H1 (cell line): ENCODE measurements at regions not wholly inside any gene's neighbourhood (a gene's known extent, or its start where the extent isn't known, plus 50 kb on each side); places are given as distances from the start of the nearest gene placed in this dataset.
A peak's percentile ranks its signal among the peaks of the same experiment; 100 is the strongest.

Experiments
- CTCF ChIA-PET: fragments of 300-600 bp; sonication (Branson Sonifier 250); formaldehyde crosslinking; loops from one replicate; lab custom pipeline; 2021; ENCODE audit not compliant: partially characterized antibody; lab: Charles Lee
- POLR2A ChIA-PET: fragments of 300-600 bp; sonication (Branson Sonifier 250); formaldehyde crosslinking; loops from one replicate; lab custom pipeline; 2021; ENCODE audit warnings: inconsistent platforms; ENCODE audit not compliant: partially characterized antibody; lab: Charles Lee
- DNase-seq, 2 experiments: peaks; one replicate each; pipeline versions ENCODE4 v3.0.0 to v3.0.0-alpha.2; 2010 to 2022; ENCODE audit warnings: low spot score in 2 of 2, low read depth in 1 of 2, mixed read lengths in 1 of 2
- FAIRE-seq: peaks from 2 replicates; lab custom pipeline; 2011; peaks lifted over from hg19 to GRCh38; lab: Jason Lieb, UNC
- H2AFZ ChIP-seq: 2 replicates; pipeline ENCODE4 v1.8.1; 2012; ENCODE audit warnings: low read length, inconsistent platforms
- H2AK5ac ChIP-seq: 2 replicates; pipeline ENCODE4 v1.6.1; 2013; ENCODE audit warnings: low read depth, low read length
- H2BK120ac ChIP-seq: replicated peaks from 2 replicates; pipeline ENCODE3; 2013; ENCODE audit warnings: low read depth, low read length, inconsistent platforms
- H2BK12ac ChIP-seq: 2 replicates; pipeline ENCODE4 v1.6.1; 2013; ENCODE audit warnings: low read depth, low read length
- H2BK15ac ChIP-seq: 2 replicates; pipeline ENCODE4 v1.6.1; 2013; ENCODE audit warnings: low read length
- H2BK20ac ChIP-seq: 2 replicates; pipeline ENCODE4 v1.6.1; 2013; ENCODE audit warnings: low read length
- H2BK5ac ChIP-seq: 2 replicates; pipeline ENCODE4 v1.6.1; 2013; ENCODE audit warnings: low read depth, low read length
- H3K14ac ChIP-seq: 2 replicates; pipeline ENCODE4 v1.6.1; 2013; ENCODE audit warnings: inconsistent platforms; ENCODE audit not compliant: insufficient read length
- H3K18ac ChIP-seq: 2 replicates; pipeline ENCODE4 v1.6.1; 2013; ENCODE audit warnings: low read length; ENCODE audit errors: extremely low read depth
- H3K23ac ChIP-seq: 2 replicates; pipeline ENCODE4 v1.6.1; 2013; ENCODE audit warnings: inconsistent platforms; ENCODE audit not compliant: insufficient read length
- H3K23me2 ChIP-seq: 2 replicates; pipeline ENCODE4 v1.6.1; 2013; ENCODE audit warnings: low read depth, low read length
- H3K27ac ChIP-seq: 2 replicates; pipeline ENCODE4 v1.6.1; 2011; ENCODE audit warnings: low read depth, low read length, inconsistent platforms
- H3K27me3 ChIP-seq, 4 experiments: replicated peaks in 1 of 4; 1 replicate in 1 of 4; 2 replicates in 3 of 4; pipeline versions ENCODE4 v1.6.1 to v1.8.1; 2011 to 2013; ENCODE audit warnings: low read length in 3 of 4, mild to moderate bottlenecking in 3 of 4, inconsistent platforms in 2 of 4, mixed read lengths in 2 of 4, moderate library complexity in 1 of 4; ENCODE audit not compliant: control insufficient read depth in 3 of 4, insufficient read depth in 3 of 4; ENCODE audit errors: extremely low read depth in 1 of 4
- H3K36me3 ChIP-seq, 4 experiments: 2 replicates each; pipeline versions ENCODE4 v1.6.1 to v1.8.1; 2011 to 2013; ENCODE audit warnings: mild to moderate bottlenecking in 4 of 4, low read length in 3 of 4, moderate library complexity in 2 of 4, control low read depth in 1 of 4, inconsistent platforms in 1 of 4; ENCODE audit not compliant: insufficient read depth in 4 of 4, control insufficient read depth in 2 of 4
- H3K4ac ChIP-seq: replicated peaks from 2 replicates; pipeline ENCODE3; 2013; ENCODE audit warnings: low read length, low read depth, mixed read lengths, inconsistent platforms; ENCODE audit not compliant: insufficient read length
- H3K4me1 ChIP-seq, 4 experiments: replicated peaks in 1 of 4; 1 replicate in 1 of 4; 2 replicates in 3 of 4; pipeline versions ENCODE4 v1.6.1 to v1.8.1; 2011 to 2013; ENCODE audit warnings: low read length in 3 of 4, inconsistent platforms in 2 of 4, mixed read lengths in 1 of 4; ENCODE audit not compliant: insufficient read depth in 4 of 4, control insufficient read depth in 3 of 4
- H3K4me2 ChIP-seq, 2 experiments: 2 replicates each; pipeline versions ENCODE4 v1.6.1 to v1.8.1; 2011 to 2013; ENCODE audit warnings: low read depth in 2 of 2, low read length in 2 of 2, control low read depth in 1 of 2, inconsistent platforms in 1 of 2, mild to moderate bottlenecking in 1 of 2; ENCODE audit not compliant: insufficient read depth in 1 of 2
- H3K4me3 ChIP-seq, 4 experiments: fragments of 200-600, 300-600 bp in 1 of 4; sonication (generic), shearing (Covaris generic), sonication (Bioruptor Twin) in 1 of 4; 2 replicates each; pipeline versions ENCODE4 v1.5.1 to v1.8.1; 2011 to 2016; ENCODE audit warnings: low read length in 4 of 4, low read depth in 3 of 4, control low read depth in 2 of 4, inconsistent platforms in 2 of 4, mild to moderate bottlenecking in 2 of 4, mixed read lengths in 1 of 4, moderate library complexity in 1 of 4; ENCODE audit not compliant: insufficient read depth in 2 of 4; ENCODE audit errors: extremely low read depth in 1 of 4
- H3K56ac ChIP-seq: replicated peaks from 2 replicates; pipeline ENCODE3; 2013; ENCODE audit warnings: low read depth, mild to moderate bottlenecking, mixed read lengths, low read length, inconsistent platforms; ENCODE audit not compliant: insufficient read length
- H3K79me1 ChIP-seq: 2 replicates; pipeline ENCODE4 v1.6.1; 2013; ENCODE audit warnings: low read depth, low read length, control low read depth
- H3K79me2 ChIP-seq, 2 experiments: 2 replicates each; pipeline versions ENCODE4 v1.6.1 to v1.8.1; 2012 to 2013; ENCODE audit warnings: low read length in 2 of 2, mild to moderate bottlenecking in 2 of 2, inconsistent platforms in 1 of 2; ENCODE audit not compliant: insufficient read depth in 2 of 2, control insufficient read depth in 1 of 2
- H3K9ac ChIP-seq, 4 experiments: replicated peaks in 1 of 4; 1 replicate in 1 of 4; 2 replicates in 3 of 4; pipeline versions ENCODE4 v1.6.1 to v1.8.1; 2011 to 2013; ENCODE audit warnings: low read depth in 3 of 4, low read length in 3 of 4, control low read depth in 2 of 4, mild to moderate bottlenecking in 2 of 4, moderate library complexity in 2 of 4, inconsistent platforms in 1 of 4; ENCODE audit errors: extremely low read depth in 1 of 4
- H3K9me3 ChIP-seq, 2 experiments: 2 replicates each; pipeline versions ENCODE4 v1.6.1 to v1.8.1; 2012 to 2013; ENCODE audit warnings: mild to moderate bottlenecking in 2 of 2, moderate library complexity in 2 of 2, control low read depth in 1 of 2, inconsistent platforms in 1 of 2, low read depth in 1 of 2, low read length in 1 of 2, mixed read lengths in 1 of 2; ENCODE audit not compliant: insufficient read depth in 2 of 2
- H4K20me1 ChIP-seq, 2 experiments: replicated peaks in 1 of 2; 2 replicates each; pipeline versions ENCODE3 to v1.8.1; 2011 to 2013; ENCODE audit warnings: inconsistent platforms in 2 of 2, low read length in 2 of 2, mild to moderate bottlenecking in 1 of 2; ENCODE audit not compliant: insufficient read depth in 2 of 2, control insufficient read depth in 1 of 2
- H4K5ac ChIP-seq: 2 replicates; pipeline ENCODE4 v1.6.1; 2013; ENCODE audit warnings: low read length, low read depth, mixed read lengths, inconsistent platforms; ENCODE audit not compliant: insufficient read length
- H4K8ac ChIP-seq: 2 replicates; pipeline ENCODE4 v1.8.0; 2013; ENCODE audit warnings: mild to moderate bottlenecking, moderate library complexity, low read length, inconsistent platforms; ENCODE audit not compliant: insufficient read depth; ENCODE audit errors: extremely low read depth
- H4K91ac ChIP-seq: replicated peaks from 2 replicates; pipeline ENCODE3; 2013; ENCODE audit warnings: low read length, mixed read lengths, inconsistent platforms; ENCODE audit not compliant: insufficient read length
- CTCF ChIP-seq, 3 experiments: IDR thresholded peaks; 1 replicate in 2 of 3; 2 replicates in 1 of 3; pipeline versions ENCODE4 v1.5.1 to v1.6.1; 2011; ENCODE audit warnings: low read length in 3 of 3, mild to moderate bottlenecking in 3 of 3, inconsistent platforms in 2 of 3, low read depth in 1 of 3, moderate library complexity in 1 of 3; ENCODE audit not compliant: insufficient read depth in 1 of 3; ENCODE audit errors: control extremely low read depth in 1 of 3
- EZH2 ChIP-seq: fragments of 200-600 bp; sonication (generic); IDR thresholded peaks from 2 replicates; pipeline ENCODE4 v1.7.1; 2012; ENCODE audit warnings: low read depth, mild to moderate bottlenecking, moderate library complexity, low read length, inconsistent platforms; ENCODE audit not compliant: severe bottlenecking
- GABPA ChIP-seq: IDR thresholded peaks from 2 replicates; pipeline ENCODE4 v1.6.1; 2011; ENCODE audit warnings: mild to moderate bottlenecking, low read length, moderate library complexity, borderline replicate concordance; ENCODE audit not compliant: insufficient read depth
- GTF2F1 ChIP-seq: IDR thresholded peaks from 2 replicates; pipeline ENCODE4 v1.6.1; 2012; ENCODE audit warnings: low read depth, low read length, improper control_type of control experiment, borderline replicate concordance
- RAD21 ChIP-seq, 2 experiments: IDR thresholded peaks in 1 of 2; conservative IDR thresholded peaks in 1 of 2; 2 replicates each; pipeline ENCODE4 v1.6.1; 2011; ENCODE audit warnings: low read depth in 2 of 2, low read length in 2 of 2, improper control_type of control experiment in 1 of 2, inconsistent platforms in 1 of 2, mild to moderate bottlenecking in 1 of 2, moderate library complexity in 1 of 2
- RXRA ChIP-seq: IDR thresholded peaks from 2 replicates; pipeline ENCODE4 v1.6.1; 2011; ENCODE audit warnings: low read depth, mild to moderate bottlenecking, low read length, moderate library complexity; ENCODE audit not compliant: insufficient read depth
- SP2 ChIP-seq: IDR thresholded peaks from 2 replicates; pipeline ENCODE4 v1.6.1; 2012; ENCODE audit warnings: mild to moderate bottlenecking, low read length, inconsistent platforms
- TBP ChIP-seq: IDR thresholded peaks from 2 replicates; pipeline ENCODE4 v1.6.1; 2011; ENCODE audit warnings: low read depth, low read length, improper control_type of control experiment
- ZNF274 ChIP-seq: IDR thresholded peaks from 2 replicates; pipeline ENCODE4 v1.7.0; 2012; ENCODE audit warnings: low read length, borderline replicate concordance; ENCODE audit errors: extremely low read depth
- WGBS, 2 experiments: shearing (Covaris generic) in 1 of 2; methylation state at CpG; one replicate each; pipeline versions ENCODE4 v1.1.6 to v1.1.7; 2013 to 2015; ENCODE audit warnings: low lambda C conversion rate in 2 of 2, mixed read lengths in 2 of 2, inconsistent platforms in 1 of 2, low coverage in 1 of 2, missing lambda C conversion rate in 1 of 2; ENCODE audit not compliant: insufficient replicate concordance in 2 of 2, insufficient coverage in 1 of 2, insufficient read length in 1 of 2; ENCODE audit errors: extremely low coverage in 1 of 2, missing lambda C conversion rate in 1 of 2; 5-methylcytosine and 5-hydroxymethylcytosine counted together

- no peak overlapping the region for H3K56ac ChIP-seq
- H3K27ac ChIP-seq: no peak overlapping the region
- H2BK15ac ChIP-seq: no peak overlapping the region
- H3K9me3 ChIP-seq: no peaks in the 10 kb centered on the region; a peak in 1 of 4 replicates
- no peak for DNase-seq
- H3K4ac ChIP-seq: no peak overlapping the region
- H3K79me1 ChIP-seq: no peaks in the 10 kb centered on the region
- FAIRE-seq: no peak
- H3K9ac ChIP-seq: no peak overlapping the region
- H3K4me3 ChIP-seq: no peak overlapping the region
- POLR2A ChIA-PET: no interaction called here
- H4K20me1 ChIP-seq: no peaks in the 10 kb centered on the region
- TF ChIP-seq ZNF274 (no peak), EZH2 (no peak), GABPA (no peak), GTF2F1 (no peak), CTCF (IDR thresholded peaks at IDR 0.05; ENCODE audit: control extremely low read depth in 1 of 3, insufficient read depth in 1 of 3, low read depth in 1 of 3, low read length in 3 of 3) (peak; percentile 34 to 60 (median 44)), RAD21 (IDR thresholded peaks at IDR 0.05 in 1 of 2, conservative IDR thresholded peaks at IDR 0.05 in 1 of 2; ENCODE audit: low read depth in 2 of 2, low read length in 2 of 2) (peak; percentile 26 to 47), RXRA (no peak), TBP (no peak), SP2 (no peak)
- no peak overlapping the region for H4K5ac ChIP-seq
- no peak overlapping the region for H2BK12ac ChIP-seq
- H3K23ac ChIP-seq: no peak overlapping the region
- H2BK5ac ChIP-seq: no peak overlapping the region
- no peak overlapping the region for H2BK120ac ChIP-seq
- no peaks in the 10 kb centered on the region for H3K36me3 ChIP-seq
- H3K4me2 ChIP-seq: no peak overlapping the region
- no peak overlapping the region for H4K8ac ChIP-seq
- no peaks in the 10 kb centered on the region for H3K23me2 ChIP-seq
- H2AFZ ChIP-seq: no peak overlapping the region
- no peaks in the 10 kb centered on the region for H3K4me1 ChIP-seq
- H3K79me2 ChIP-seq: no peaks in the 10 kb centered on the region
- H2BK20ac ChIP-seq: no peak overlapping the region
- 82% methylated on average over 3 of the region's 5 CpGs; no CpG with 5 or more reads in 1 of the 2 experiments for WGBS, 2 experiments
- H3K18ac ChIP-seq: 0 out of 2 replicates have a peak overlapping the region, but pooled peaks have one; percentile 9
- H3K14ac ChIP-seq: no peak overlapping the region
- CTCF ChIA-PET: interaction anchor here (0.7 to 1.8 kb wide), 10 partner anchors 9 to 375 kb away, joined by 3 to 5 read pairs (median 3); no protein-coding TSS in a partner anchor
- no peaks in the 10 kb centered on the region for H3K27me3 ChIP-seq
- no peak overlapping the region for H4K91ac ChIP-seq
- H2AK5ac ChIP-seq: no peak overlapping the region
Observed at GRCh38 chr5:126100767-126101166, 322.4 kb upstream of the GRAMD2B start.
